SK-N-SH treated with all-trans-retinoic acid at 6 μM for 48 hours (cell line): ENCODE measurements at regions not wholly inside any gene's neighbourhood (a gene's known extent, or its start where the extent isn't known, plus 50 kb on each side); places are given as distances from the start of the nearest gene placed in this dataset.

Experiments
- BACH2 ChIP-seq: fragments of 250-450 bp; sonication (Bioruptor Pico); IDR thresholded peaks from 2 replicates; pipeline ENCODE4 v1.9.0; 2021; ENCODE audit warnings: mild to moderate bottlenecking, borderline replicate concordance
- CSDC2 ChIP-seq: fragments of 250-450 bp; sonication (Bioruptor Pico); IDR thresholded peaks from 2 replicates; pipeline ENCODE4 v1.5.0; 2020; ENCODE audit warnings: mild to moderate bottlenecking, moderate library complexity
- ESRRG ChIP-seq: fragments of 250-450 bp; sonication (Bioruptor Pico); IDR thresholded peaks from 2 replicates; pipeline ENCODE4 v1.6.1; 2021; ENCODE audit warnings: mild to moderate bottlenecking
- GLIS3 ChIP-seq: fragments of 250-450 bp; sonication (Bioruptor Pico); IDR thresholded peaks from 2 replicates; pipeline ENCODE4 v1.5.0; 2020; ENCODE audit warnings: mild to moderate bottlenecking, moderate library complexity
- ISL1 ChIP-seq: fragments of 250-450 bp; sonication (Bioruptor Pico); IDR thresholded peaks from 2 replicates; pipeline ENCODE4 v2.1.2; 2022; ENCODE audit warnings: mild to moderate bottlenecking, moderate library complexity
- SNAI2 ChIP-seq: fragments of 250-450 bp; sonication (Bioruptor Pico); IDR thresholded peaks from 2 replicates; pipeline ENCODE4 v1.5.0; 2020; ENCODE audit warnings: mild to moderate bottlenecking, moderate library complexity
- ZFP30 ChIP-seq: fragments of 450-650 bp; formaldehyde crosslinking; IDR thresholded peaks from 2 replicates; pipeline ENCODE4 v1.5.0; 2022; ENCODE audit warnings: mild to moderate bottlenecking, moderate library complexity
- ZNF565 ChIP-seq: fragments of 450-650 bp; formaldehyde crosslinking; conservative IDR thresholded peaks from 2 replicates; pipeline ENCODE4 v1.5.0; 2020; ENCODE audit warnings: low read depth, mild to moderate bottlenecking, moderate library complexity
- TF ChIP-seq, protein P1 (sequence below): fragments of 250-450 bp; sonication (Bioruptor Pico); IDR thresholded peaks from 2 replicates; pipeline ENCODE4 v1.8.0; 2020; ENCODE audit warnings: mild to moderate bottlenecking, moderate library complexity, borderline replicate concordance
- TF ChIP-seq, protein P2 (sequence below): fragments of 250-450 bp; sonication (Bioruptor Pico); IDR thresholded peaks from 2 replicates; pipeline ENCODE4 v1.5.1; 2021; ENCODE audit warnings: mild to moderate bottlenecking, moderate library complexity

- no peak for TF ChIP-seq GLIS3 (CRISPR knock-in tag)
- TF ChIP-seq SNAI2 (CRISPR knock-in tag): no peak
- TF ChIP-seq ZNF565 (CRISPR knock-in tag): no peak
- TF ChIP-seq BACH2 (CRISPR knock-in tag): no peak
- TF ChIP-seq, protein P1, sequence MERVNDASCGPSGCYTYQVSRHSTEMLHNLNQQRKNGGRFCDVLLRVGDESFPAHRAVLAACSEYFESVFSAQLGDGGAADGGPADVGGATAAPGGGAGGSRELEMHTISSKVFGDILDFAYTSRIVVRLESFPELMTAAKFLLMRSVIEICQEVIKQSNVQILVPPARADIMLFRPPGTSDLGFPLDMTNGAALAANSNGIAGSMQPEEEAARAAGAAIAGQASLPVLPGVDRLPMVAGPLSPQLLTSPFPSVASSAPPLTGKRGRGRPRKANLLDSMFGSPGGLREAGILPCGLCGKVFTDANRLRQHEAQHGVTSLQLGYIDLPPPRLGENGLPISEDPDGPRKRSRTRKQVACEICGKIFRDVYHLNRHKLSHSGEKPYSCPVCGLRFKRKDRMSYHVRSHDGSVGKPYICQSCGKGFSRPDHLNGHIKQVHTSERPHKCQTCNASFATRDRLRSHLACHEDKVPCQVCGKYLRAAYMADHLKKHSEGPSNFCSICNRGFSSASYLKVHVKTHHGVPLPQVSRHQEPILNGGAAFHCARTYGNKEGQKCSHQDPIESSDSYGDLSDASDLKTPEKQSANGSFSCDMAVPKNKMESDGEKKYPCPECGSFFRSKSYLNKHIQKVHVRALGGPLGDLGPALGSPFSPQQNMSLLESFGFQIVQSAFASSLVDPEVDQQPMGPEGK (CRISPR knock-in tag): no peak
- TF ChIP-seq ZFP30 (CRISPR knock-in tag): no peak
- no peak for TF ChIP-seq ISL1 (CRISPR knock-in tag)
- TF ChIP-seq, protein P2, sequence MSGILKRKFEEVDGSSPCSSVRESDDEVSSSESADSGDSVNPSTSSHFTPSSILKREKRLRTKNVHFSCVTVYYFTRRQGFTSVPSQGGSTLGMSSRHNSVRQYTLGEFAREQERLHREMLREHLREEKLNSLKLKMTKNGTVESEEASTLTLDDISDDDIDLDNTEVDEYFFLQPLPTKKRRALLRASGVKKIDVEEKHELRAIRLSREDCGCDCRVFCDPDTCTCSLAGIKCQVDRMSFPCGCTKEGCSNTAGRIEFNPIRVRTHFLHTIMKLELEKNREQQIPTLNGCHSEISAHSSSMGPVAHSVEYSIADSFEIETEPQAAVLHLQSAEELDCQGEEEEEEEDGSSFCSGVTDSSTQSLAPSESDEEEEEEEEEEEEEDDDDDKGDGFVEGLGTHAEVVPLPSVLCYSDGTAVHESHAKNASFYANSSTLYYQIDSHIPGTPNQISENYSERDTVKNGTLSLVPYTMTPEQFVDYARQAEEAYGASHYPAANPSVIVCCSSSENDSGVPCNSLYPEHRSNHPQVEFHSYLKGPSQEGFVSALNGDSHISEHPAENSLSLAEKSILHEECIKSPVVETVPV (CRISPR knock-in tag): no peak
- no peak for TF ChIP-seq CSDC2 (CRISPR knock-in tag)
- TF ChIP-seq ESRRG: no peak
These were observed 126.4 kb downstream of the KDR start for GRCh38 chr4:54999003-54999402.
